EH (cell line): ENCODE measurements at regions not wholly inside any gene's neighbourhood (a gene's known extent, or its start where the extent isn't known, plus 50 kb on each side); places are given as distances from the start of the nearest gene placed in this dataset.
"Not testable (repeated sequence)": the region's sequence is repeated elsewhere in the genome, so short reads cannot be mapped to it uniquely, and the experiment has no call there.

Experiments used
- DNase-seq: peaks from one replicate; pipeline ENCODE4 v3.0.0-alpha.2; 2015; ENCODE audit warnings: low read depth

DNA sequence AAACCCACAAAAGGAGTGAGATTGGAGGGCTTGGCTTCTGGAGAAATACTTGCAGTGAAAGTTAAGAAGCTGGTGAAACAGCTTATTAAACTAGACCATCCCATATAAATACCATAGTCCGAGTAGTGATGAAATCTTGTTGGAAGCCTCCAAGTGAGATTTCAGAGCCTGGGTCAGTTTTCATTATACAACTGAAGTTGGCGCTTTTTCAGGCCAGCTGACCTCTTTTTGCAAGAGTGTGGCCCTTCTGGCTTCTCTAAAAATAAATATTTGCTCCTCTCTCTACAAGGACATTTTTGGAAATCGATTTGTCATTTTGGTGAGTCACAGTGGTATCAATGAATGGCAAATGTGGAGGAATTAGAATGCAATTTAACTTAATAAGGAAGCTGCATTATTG is 51.2 kb upstream of the THRB start:
- no peak for DNase-seq

GRCh38 chr3:24548278-24548677 is 53.6 kb upstream of the THRB start:
- peak; percentile 13 for DNase-seq

DNA sequence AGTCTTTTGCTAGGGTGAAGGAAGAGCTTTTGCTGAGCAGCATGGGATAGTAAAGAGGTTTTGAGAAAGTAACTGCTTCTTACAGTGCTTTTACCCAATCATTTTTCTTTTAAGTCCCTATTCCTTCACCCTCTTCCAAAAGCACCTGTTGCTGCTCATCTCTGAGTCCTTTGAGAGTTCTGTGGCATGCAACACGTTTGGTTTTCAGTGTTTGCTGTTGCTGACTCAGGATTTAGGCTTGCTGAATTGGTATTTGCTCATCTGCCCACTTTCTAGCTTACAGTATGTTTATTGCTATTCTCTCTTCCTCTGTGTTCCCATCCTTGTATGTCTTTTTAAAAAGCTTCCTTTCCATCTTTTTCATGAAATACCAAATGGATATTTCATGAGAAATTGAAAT is 55.9 kb upstream of the THRB start:
- no peak for DNase-seq

GRCh38 chr3:24551626-24552025 is 57.0 kb upstream of the THRB start:
- no peak for DNase-seq

DNA sequence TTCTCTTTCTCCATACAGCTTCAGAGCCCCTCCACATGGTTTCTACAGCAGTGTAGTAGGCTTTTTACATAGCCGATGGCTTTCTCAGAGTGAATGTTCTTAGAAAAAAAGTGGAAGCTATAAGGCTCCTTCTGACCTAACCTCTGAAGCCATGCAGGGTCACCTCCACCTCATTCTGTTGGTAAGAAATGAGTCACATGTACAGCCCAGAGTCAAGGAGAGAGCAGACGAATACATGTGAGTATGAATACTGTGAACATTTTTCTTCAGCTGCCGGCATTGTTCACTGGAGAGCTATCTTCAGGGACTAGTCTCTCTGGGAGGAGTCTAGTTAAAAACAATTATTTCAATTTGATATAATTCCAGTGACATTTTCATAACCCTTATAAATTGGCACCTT is 68.2 kb upstream of the THRB start:
- no peak for DNase-seq

GRCh38 chr3:24565053-24565452 is 70.4 kb upstream of the THRB start:
- DNase-seq, result no peak

DNA sequence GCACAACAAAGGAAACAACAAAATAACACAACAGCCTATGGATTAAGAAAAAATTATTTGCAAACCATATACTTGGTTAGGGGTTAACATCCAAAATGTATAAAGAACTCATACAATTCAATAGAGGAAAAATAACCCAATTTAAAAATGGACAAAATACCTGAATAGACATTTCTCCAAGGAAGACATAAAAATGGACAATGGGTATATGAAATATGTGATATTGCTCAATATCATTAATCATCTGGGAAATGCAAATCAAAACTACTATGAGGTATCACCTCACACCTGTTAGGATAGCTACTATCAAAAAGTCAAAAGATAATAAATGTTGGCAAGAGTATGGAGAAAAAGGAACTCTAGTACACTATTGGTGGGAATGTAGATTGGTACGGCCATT is 71.0 kb upstream of the THRB start:
- no peak for DNase-seq

DNA sequence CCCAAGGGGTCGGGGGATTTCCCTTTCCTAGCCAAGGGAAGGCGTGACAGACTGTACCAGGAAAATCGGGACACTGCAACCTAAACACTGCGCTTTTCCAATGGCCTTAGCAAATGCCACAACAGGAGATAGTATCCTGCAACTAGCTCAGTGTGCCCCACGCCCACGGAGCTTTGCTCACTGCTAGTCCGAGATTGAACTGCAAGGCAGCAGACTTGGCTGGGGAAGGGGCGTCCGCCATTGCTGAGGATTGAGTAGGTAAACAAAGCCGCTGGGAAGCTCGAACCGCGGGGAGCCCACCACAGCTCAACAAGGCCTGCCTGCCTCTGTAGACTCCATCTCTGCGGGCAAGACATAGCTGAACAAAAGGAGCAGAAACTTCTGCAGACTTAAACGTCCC is 72.3 kb upstream of the THRB start:
- no peak for DNase-seq

GRCh38 chr3:24572409-24572808 is 77.8 kb upstream of the THRB start:
- DNase-seq, result not testable (repeated sequence)

GRCh38 chr3:24573576-24573975 is 78.9 kb upstream of the THRB start:
- no peak for DNase-seq

GRCh38 chr3:24578324-24578723 is 83.7 kb upstream of the THRB start:
- DNase-seq, result no peak

GRCh38 chr3:24578951-24579421 is 84.3 kb upstream of the THRB start:
- DNase-seq, result no peak

DNA sequence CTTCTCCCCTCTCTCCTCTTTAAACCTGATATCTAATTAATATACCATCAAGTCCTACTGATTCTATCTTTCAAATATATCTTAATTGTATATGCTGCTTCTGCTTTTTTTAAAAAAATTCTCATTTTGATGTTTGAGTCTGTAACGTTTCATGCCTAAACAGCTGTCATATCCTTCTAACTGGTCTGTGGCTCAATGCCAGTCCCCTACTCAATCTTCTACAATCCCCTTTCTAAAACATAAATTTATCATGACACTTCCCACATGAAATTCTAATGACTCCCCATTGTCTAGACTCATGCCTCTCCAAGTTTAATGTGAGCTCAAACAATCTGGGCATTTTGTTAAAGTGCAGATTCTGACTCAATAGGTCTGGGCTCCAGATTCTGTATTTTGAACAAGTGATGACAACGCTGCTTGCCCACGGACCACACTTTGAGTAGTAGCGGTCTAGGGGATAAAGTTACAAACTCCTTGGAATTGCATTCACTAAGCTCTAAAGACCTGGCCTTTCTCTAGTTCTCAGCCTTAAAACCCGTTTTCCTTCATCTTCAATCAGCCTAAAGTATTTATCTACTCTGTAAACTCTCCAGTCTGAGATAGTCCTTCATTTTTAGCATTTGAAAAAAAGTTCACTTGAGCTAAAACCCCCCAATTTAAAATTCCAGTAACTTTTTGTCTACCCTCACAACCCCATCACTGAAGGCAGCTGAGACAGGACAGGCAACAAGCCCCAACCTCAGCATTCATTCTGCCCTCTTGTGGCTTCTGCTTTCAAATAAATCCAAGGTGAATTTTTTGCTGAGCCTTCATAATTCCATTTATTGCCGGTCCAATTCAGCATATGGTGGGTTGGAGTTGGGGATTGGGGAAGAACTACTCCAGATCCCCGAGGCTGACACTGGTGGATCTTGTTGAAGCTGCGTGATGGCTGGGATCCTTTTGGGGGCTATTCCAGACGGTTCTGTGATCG is 88.1 kb upstream of the THRB start:
- no peak for DNase-seq

- DNase-seq, result no peak
Observed at GRCh38 chr3:24586920-24587319, 92.3 kb upstream of the THRB start.

GRCh38 chr3:24588629-24589512 is 94.2 kb upstream of the THRB start:
- DNase-seq, result no peak

DNA sequence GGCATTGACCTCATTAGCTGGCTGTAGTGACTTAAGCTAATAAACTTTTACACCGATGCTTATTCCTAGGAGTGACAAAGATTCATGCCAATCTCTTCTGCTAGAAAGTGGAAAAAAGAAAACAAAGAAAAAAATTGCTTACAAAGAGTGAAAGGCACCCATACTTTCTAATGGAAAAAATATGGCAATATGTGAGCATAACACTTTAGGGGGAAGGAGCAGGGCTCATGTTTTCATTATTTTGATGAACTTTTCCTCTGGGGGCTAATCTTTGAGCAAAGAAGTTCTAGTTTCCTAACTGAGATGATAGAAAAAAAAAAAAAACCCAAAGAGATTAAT is 94.8 kb upstream of the THRB start:
- no peak for DNase-seq

- DNase-seq, result no peak
Observed at GRCh38 chr3:24589931-24590880, 95.6 kb upstream of the THRB start.

DNA sequence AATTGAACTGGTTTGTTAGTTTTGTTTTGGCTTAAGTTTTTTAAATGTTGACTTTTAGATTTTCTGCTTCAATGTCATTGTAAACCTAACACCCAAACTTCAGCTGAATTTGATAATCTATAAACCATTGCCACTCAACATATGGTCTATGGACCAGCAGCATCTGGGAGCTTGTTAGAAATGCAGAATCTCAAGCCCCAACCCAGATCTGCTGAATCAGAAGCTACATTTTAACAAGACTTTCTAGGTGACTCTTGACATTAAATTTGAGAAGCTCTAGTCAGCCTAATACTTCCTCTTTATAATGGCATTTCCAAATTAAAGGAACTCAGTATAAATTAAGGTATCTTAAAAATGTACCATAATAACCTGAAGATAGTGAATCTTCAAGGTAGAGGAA is 96.5 kb upstream of the THRB start:
- no peak for DNase-seq

DNA sequence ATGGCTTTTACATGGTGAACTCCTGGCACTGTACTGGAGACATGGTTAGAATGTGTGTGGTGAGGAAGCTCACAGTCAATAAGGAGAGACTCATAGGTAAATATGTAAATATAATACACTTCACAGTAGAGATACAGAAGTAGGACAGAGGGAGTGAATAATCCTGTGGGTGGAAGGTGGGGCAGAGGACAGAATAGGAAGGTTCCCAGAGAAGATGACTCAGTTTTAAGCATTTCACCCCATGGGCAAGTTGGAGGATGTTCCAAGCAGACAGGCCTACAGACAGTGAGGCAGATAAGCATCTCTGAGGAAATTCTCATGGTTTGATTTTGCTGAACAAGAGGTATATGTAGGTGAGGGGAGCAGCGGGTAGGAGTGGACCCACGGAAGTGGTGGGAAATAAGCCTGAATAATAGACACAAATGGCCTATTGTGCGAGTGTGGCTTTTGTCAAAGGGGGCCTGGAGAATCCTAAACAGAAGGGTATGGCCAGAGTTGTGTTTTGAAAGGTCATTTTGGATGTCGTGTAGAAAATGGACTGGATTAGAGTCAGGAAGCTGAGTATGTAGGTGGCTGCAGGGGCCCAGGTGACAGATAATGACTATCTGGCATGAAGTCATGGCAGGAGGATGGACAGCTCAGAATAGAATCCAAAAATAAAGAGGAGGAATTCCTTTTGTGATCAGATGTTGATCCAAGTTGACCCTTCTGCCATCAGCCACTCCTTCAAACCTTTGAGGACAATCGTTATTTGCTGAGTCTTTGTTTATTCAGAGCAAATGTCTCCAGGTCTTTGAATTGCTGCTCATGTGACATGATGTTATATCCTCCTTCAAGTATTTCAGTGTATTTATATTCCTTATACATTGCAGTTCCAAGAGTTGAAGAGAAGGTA is 97.3 kb upstream of the THRB start:
- DNase-seq, result peak; percentile 53

DNA sequence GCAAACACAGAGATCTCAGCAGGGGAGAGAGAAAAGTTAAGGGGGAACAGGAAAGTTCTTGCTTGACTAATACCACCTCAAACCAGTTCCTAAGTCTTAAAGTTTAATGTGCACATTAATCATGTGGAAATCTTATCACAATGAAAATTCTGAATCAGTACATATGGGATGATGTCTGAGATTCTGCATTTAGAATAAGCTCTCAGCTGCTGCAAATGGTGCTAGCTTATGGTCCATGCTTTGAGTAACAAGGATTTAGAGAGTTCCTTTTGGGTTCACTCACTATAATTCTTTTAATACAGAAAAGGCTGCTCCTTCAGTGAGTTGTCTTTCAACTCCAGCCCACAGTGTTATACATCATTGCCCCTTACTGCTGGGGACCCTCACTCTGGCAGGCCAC is 99.5 kb upstream of the THRB start:
- DNase-seq, result no peak

DNA sequence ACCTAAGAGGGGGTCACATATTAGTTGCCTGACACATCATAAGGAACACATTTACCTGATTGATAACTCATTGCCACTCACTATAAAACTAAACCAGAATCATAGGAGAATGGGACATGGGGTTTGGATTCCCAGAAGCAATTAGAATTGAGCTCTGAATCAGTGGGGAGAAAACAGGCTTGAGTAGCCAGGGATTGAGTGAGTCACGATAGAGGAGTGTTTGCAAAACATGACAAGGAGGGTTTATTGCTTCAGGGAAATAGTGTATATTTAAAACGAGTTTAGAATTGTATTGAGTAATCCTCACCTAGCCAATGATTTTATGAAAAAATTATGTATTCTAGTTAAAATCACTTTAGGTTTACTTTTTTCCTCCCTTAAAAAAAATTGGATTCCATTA is 101.1 kb upstream of the THRB start:
- peak; percentile 3 for DNase-seq
